Upper lobe of left lung (tissue), 4 donors: ENCODE measurements at regions not wholly inside any gene's neighbourhood (a gene's known extent, or its start where the extent isn't known, plus 50 kb on each side); places are given as distances from the start of the nearest gene placed in this dataset.

ENCODE experiments used
- CTCF ChIP-seq, 6 experiments: fragments of 450-650 bp in 4 of 6; fragments of 200-600 bp in 2 of 6; sonication (generic) in 2 of 6; IDR thresholded peaks; one replicate each; pipeline ENCODE4 v1.5.1; 2016 to 2019; ENCODE audit warnings: antibody characterized with exemption in 6 of 6
- POLR2A ChIP-seq, 4 donors: fragments of 450-650 bp; IDR thresholded peaks; one replicate each; pipeline ENCODE4 v1.5.1; 2016 to 2017; ENCODE audit warnings: antibody characterized with exemption in 4 of 4, mild to moderate bottlenecking in 2 of 4

- TF ChIP-seq CTCF (IDR thresholded peaks at IDR 0.05) (no peak), POLR2A (IDR thresholded peaks at IDR 0.05) (no peak)
These were observed 634.0 kb downstream of the UQCRFS1 start for GRCh38 chr19:28578786-28579505.
